ENCODE measurements at regions not wholly inside any gene's neighbourhood (a gene's known extent, or its start where the extent isn't known, plus 50 kb on each side); places are given as distances from the start of the nearest gene placed in this dataset.
"Not testable (repeated sequence)": the region's sequence is repeated elsewhere in the genome, so short reads cannot be mapped to it uniquely, and the experiment has no call there.

DNA sequence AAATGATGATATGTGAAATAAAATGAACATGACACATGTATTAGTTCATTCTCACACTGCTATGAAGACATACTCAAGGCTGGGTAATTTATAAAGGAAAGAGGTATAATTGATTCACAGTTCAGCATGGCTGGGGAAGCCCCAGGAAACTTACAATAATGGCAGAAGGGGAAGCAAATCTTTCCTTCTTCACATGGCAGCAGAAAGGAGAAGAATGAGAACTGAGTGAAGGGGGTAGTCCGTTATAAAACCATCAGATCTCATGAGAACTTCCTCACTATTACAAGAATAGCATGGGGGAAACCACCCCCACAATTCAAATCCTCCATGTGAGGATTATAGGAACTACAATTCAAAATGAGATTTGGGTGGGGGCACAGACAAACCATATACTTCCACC lies 243.9 kb upstream of the GYPA start:
- no peak for DNase-seq

DNA sequence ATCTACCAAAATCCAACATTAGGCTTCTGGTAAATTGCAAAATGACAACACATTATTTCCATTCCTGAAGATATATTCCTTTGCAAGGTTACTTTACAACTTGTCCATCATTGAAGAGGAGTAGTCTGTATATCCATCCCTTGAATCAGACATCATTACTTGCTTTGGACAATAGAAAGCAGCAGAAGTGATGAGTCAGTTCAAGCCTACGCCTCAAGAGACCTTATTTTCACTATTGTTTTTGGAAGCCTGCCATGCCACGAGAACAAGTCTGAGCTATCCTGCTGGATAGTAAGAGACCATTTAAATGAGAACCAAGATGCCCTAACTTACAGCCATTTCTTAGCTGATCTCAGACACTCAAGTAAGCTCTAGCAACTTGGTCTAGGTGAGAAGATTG lies 246.0 kb upstream of the HHIP start:
- no peak for DNase-seq

DNA sequence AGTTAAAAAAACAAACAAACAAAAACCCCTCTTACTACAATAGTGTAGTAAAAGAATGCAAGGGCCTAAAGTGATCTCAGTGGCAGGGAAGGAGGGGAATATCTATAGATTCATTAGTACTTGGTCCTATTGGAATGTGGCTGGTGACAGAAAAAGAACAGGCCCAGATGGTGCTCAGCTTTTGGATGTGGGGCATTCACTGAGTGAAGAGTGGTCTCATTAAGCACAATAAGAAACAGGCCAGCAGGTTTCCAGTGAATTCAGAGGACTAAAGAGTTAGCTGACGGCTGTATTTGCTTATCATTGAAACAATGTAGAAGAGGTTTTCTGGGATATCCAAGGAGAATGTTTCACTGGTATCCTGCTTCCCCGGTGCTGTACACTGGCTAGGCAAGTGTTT lies 243.8 kb upstream of the HHIP start:
- no peak for DNase-seq

DNA sequence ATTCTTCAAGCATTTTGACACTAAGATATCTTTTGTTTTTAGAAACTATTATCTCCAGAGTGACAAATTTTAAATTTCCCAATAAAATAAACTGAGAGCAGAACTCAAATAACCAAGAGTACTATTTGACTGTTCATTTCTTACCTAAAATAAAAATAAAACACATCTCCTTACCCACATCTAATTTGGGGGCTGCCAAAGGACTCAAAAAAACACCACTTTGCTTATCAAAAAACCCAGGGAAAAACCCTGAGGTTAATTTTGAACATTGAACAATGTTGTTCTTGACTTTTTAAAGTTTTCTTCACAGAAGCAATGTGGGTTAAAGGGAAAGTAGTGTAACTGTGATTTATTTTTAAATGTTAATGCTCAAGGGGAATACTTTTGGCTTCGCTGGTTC lies 243.0 kb upstream of the HHIP start:
- no peak for DNase-seq

DNA sequence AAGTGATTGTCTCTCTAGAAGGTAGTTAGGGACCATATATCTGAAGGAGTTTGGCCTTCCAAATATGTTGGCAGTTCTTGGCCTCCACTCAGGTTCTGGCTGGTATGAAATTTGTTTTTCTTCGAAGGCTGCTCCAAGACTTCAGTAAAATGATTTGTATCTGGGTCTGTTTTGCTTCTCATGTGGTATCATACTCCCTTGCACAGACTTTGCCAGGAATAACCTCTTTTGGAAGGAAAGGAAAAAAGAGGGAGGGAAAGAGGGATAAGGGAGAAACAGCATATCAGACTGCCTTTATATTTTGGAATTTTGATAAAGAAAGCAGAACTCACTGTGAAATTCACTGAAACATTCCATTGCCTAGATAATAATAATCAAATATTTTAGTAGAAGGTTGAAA lies 242.1 kb upstream of the HHIP start:
- DNase-seq: no peak

DNA sequence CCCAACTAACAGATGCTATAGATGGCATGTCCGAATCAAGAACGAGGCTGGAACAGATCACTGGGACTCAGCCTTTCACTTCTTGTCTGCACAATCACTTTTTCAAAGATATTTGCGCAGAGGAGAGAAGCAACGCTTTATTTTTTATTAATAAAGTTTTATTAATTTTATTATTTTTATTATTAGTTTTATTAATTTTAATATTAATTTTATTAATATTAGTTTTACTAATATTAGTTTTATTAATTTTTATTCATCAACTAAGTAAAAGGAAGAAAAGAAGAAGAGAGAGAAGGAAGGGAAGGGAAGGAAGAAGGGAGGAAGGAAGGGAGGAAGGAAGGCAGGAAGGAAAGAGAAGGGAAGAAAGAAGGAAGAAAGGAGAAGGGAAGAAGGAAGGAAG lies 236.4 kb upstream of the HHIP start:
- DNase-seq: no peak

DNA sequence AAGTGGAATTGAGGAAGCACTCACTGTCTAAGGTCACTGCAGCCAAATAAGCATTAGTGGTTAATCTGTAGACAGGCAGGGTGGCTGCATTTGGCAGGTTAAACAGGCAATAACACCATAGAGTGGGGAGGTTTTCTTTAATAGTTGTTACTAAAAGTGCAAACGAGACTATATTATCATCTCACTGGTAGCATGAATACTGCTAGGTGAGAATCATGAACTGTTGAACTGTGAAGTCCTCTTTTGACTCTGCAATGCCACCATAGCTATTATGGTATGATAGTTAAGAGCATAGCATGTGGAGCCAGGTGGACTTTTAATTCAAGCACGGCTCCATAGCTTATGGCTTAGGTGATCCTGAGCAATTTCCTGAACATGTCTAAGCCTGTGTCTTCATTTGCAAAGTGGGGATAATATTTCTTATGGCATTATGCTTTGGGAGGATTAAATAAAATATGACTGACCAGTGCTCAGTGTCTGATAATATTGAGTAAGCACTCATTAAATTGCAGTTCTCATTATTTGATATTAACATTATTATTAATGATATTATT lies 235.6 kb upstream of the HHIP start:
- DNase-seq: no peak

DNA sequence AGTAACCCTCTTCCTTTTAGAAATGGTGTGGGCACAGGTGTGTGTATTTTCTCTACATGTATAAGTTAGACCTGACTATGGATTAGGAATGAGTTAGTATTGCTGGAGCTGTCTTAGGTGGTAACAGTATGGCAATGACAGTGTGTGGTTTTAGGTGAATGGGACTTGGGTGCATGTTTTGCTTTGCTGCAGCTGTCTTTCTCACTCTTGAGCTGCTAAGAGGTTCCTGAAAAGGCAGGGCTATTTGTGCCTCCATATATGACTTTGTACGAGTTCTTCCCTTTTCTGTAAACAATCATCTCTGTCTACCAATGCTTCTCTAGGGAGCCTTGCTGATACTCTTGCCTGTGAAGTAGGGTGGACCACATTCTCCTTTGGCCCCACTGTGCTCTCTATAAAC lies 234.8 kb upstream of the HHIP start:
- no peak for DNase-seq

DNA sequence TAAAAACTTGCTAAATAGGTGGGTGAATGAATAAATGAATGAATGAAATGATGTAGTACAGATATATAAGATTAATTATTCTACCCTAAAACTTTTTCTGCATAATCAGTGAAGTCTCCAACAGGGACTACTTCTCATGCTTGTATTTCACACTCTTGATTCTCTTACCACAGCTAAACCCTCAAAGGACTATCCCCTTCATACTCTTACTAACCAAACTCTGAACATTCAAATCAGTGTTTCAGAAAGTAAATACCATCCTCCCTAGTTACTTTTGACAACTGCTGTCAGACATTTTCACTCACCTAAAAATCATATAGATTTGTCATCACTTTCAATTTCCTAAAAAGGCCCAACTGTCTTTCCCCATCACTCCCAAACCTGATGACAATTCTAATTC lies 234.3 kb upstream of the HHIP start:
- no peak for DNase-seq

DNA sequence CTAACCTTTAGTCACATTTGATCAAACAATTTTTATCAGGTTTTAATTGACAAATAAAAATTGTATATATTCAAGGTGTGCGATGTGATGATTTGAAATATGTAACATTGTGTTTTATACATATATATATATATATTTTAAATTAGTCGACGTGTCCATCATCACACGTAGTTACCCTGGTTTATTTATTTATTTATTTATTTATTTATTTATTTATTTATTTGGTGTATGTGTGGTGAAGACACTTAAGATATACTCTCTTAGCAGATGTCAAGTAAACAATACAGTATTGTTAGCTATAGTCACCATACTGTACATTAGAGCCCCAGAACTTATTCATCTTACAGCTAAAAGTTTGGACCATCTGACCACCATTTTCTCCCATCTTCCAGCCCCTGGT lies 224.9 kb upstream of the HHIP start:
- no peak for DNase-seq

DNA sequence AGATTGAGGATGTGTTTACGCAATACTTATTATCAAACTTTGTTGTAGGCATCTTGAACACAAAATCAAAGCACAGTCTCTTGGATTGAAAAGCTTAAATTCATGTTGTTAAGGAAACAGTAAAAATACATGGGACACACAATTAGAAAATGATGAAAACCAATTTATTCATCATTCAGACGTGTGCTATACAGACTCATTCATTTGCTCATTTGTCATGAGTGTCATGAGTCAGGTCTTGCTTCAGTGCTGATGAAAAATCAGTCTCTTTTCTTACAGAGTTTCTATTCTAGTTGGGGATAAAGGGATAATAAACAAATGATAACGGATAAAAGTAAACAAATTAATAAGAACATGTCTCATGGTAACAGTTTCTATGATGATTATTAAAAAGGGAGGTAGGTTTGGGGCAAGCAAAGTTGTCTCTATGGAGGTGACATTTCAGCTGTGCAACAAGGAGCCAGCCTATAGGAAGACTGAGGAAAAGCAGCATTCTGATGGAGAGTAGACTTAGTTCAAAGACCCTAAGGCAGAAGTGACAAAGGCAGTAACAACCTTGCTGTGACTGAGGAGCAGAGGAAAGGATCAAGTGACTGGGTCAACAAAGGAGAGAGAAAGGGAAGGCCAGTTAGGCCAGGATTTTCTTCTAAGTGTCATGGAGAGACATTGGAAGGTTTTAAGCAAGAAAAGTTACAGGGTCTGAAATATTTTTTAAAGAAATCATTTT lies 224.0 kb upstream of the HHIP start:
- no peak for DNase-seq

DNA sequence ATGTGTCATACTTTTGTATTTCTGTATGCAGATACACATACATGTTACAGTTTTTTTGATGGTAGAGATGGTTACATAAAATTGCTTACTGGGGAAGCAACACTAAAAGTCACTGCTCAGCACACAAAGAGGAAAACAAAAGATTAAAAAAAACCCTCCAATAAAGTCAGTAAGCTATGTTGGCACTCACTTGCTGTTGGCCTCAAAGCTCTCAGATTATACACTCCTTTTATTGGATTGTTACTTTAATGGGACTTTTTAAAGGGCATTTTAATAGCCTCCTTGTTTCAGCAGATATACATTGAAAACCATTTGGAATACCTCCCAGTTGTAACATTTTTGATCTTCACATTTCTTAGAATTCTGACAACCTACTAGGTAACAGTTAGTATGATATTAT lies 222.0 kb upstream of the HHIP start:
- DNase-seq: no peak

DNA sequence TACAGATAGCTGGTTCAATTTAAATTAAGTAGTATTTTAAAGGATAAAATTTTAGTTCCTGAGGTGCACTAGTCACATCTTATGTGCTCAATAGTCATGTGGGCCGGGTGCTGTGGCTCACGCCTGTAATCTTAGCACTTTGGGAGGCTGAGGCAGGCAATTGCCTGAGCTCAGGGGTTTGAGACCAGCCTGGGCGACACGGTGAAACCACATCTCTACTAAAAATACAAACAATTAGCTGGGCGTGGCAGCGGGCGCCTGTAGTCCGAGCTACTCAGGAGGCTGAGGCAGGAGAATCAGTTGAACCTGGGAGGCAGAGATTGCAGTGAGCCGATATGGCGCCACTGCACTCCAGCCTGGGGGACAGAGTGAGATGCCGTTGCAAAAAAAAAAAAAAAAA lies 219.9 kb upstream of the HHIP start:
- DNase-seq: not testable (repeated sequence)

DNA sequence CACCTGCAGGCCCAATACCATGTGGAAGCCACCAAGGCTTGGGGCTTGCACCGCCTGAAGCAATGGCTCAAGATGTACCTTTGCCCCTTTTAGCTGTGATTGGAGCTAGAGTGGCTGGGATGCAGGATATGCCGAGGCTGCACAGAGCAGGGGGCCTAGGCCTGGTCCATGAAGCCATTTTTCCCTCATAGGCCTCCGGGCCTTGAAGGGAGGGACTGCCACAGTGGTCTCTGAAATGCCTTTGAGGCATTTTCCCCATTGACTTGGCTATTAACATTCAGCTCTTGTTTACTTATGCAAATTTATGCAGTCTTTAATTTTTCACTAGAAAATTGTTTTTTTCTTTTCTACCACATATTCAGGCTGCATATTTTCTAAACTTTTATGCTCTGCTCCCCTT lies 203.2 kb upstream of the HHIP start:
- DNase-seq: no peak

DNA sequence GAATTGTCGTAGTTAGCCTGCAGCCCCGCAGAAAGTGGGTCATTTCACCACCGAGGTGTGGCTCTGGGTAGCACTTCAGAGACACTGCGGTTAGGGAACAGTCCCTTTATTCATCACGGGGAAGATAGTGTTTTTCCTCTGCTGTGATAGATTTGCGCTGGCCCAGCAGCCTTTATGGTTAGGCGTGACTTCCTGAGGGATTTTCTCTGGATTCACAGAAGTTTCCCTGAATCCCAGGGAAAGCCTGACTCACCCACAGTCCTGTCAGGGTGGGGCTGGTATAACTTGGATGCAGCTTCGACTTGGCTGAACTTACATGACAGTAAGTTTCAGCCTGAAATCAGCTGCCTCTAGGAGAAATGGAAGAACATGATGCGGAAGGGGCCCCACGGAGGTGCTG lies 196.3 kb upstream of the HHIP start:
- DNase-seq: no peak

DNA sequence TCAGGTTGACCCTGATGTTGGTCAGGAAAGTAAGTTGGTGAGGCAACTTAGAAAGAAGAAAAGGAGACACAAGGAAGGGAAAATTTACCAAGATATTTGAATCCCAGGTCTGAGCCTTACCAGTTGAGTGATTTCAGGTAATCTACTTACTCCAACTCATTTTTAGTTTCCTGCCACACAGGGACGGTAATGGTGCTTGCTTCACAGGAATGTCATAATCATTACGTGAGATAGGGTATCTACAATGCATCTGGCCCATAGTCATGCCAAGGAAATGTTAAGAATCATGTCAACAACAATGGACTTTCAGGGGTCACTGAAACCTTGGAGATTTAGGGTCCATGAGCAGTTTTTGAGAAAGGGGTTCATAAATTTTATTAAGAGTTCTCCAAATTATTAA lies 195.4 kb upstream of the HHIP start:
- DNase-seq: no peak

DNA sequence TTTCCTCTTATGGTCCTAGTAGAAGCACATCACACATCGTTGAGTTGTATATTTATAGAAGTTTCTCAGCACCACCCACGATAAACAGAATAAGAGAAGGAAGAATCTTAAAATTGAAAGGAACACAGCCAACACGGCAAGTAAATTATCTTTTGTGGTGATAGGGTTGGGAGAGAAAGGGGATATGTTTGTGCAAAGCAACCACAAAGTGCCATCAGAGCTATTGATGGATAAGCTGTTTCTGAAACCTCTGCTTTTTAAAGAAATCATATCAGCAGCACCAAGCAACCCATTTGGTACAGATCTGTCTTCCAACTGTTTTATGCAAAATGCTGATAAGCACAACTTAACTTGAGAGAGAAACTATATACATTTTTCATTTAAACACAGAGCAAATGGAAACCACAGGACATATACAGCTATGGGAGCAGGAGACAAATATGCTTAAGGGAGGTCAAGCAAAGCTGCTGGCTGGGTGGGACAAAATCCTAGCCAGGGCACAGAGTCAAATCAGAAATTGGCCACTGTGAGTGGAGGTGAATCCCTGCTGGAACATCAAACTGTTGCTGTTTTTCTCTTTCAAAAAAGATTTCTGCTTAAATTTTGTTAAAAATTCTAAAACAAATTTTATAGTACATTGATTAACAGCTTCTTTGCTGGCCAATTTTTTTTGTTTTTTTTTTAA lies 194.0 kb upstream of the HHIP start:
- no peak for DNase-seq

DNA sequence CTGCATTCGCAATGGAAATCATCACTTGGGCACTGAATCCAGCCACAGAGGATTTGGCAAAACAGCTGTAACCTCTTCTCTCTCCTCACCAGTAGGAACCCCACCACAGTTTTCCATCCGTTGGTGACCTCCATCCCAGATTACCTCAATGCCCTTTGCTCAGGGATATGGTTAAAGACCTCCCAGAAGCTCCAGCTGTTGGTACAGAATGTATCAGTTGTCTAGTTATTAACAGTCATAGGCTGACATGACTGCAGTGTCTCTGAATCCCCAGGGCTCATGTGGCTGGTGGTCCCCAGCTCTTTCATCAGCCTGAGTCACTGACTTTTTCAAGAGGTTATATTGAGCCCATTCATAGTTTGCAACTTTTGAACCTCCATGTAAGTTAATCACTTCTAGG lies 189.8 kb upstream of the HHIP start:
- DNase-seq: no peak

DNA sequence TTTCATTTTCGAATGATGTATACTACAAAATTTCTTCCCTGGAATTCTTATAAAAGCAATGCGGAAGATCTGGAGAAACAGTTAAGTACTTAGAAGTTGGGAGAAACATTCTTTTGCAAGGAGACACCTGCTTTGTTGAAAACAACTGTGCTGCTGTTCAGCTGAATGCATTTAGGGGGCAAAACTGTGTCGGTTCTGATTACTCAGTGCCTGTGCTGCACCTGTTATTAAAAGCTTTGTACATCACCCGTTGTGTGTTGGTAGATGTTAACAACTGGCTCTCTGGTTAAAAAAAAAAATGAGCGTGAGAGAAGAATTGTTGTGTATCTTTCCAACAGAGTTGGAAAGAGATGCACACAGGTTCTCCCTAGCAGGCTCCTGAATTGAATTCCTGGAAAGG lies 184.1 kb upstream of the HHIP start:
- DNase-seq: no peak

DNA sequence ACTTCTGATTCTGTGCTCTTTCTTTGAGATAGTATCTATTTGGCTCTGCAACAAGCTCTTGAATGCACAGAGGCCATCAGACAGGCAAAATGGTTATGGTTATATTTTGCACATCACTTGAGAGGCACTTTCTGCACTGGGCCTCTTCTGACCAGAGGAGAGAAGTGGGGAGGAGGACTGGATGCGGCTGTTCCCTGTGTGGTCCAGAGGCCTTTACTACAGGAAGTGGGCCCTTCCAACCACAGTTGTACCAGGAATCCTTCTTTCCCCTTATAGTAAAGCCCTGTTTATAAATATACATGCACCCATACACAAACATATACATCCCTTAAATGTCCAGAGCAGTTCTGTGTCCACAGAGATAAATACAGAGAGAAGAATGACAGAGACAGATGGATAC lies 182.7 kb upstream of the HHIP start:
- DNase-seq: no peak

DNA sequence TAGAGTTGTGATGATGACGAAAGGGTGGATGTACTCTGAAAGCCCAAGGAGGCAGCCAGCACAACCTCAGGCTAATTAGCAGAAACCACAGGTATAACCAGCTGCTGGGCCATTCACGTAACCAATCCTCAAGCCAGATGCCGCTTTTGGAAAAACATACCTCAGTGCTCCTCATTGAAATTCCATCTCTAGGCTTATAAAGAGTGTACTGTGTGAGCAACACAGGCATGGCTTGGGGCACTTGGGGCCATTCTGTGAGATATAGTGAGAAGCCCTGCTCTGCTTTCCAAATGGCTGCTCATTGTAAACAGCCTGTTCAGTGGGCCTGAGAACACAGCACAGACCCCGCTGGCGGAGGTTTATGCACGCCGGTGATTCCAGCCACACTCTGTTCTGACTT lies 182.1 kb upstream of the HHIP start:
- no peak for DNase-seq

DNA sequence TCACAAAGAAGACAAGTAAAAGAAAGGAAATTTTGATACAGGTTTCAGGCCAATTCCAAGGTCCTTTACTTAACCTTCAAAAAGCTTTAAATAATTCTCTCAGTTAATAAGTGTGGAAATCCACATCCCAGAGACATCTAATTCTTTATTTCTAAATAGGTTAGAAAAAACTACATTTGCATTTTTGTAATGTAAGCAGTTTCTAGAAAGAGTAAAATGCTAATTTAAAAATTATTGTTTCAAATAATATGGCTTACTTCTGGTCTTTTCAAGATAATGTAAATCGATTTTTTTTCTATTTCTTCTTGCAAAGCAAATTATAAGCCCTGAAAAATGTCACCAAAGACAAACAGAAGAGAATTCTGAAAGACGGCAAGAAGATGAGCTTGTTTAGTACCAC lies 180.4 kb upstream of the HHIP start:
- DNase-seq: no peak

DNA sequence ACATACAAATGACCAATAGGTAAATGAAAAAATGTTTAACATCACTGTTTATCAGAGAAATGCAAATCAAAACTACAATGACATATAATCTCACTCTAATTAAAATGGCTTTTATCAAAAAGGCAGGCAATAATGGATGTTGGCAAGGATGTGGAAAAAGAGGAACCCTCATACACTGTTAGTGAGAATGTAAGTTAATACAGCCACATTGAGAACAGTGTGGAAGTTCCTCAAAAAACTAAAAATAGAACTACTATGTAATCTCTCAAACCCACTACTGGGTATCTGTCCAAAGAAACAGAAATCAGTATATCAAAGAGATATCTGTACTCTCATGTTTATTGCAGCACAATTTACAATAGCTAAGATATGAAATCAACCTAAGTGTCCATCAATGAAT lies 165.9 kb upstream of the HHIP start:
- DNase-seq: no peak

DNA sequence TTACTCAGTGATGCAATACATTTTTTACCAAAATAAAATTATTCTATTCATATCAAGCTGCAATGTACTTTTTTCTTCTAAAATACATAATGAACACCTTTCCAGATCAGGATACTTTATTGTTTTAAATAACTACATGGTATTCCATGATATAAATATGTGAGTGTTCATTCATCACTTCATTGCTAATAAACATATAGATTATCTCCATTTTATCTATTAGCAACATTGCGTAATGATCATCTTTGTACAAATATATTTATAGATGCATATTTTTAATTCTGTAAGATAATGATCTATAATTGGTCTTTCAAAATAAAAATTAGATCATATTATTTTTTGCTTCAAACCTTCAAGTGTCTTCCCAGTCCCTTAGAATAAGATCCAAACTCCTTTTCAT lies 156.1 kb upstream of the HHIP start:
- DNase-seq: no peak

DNA sequence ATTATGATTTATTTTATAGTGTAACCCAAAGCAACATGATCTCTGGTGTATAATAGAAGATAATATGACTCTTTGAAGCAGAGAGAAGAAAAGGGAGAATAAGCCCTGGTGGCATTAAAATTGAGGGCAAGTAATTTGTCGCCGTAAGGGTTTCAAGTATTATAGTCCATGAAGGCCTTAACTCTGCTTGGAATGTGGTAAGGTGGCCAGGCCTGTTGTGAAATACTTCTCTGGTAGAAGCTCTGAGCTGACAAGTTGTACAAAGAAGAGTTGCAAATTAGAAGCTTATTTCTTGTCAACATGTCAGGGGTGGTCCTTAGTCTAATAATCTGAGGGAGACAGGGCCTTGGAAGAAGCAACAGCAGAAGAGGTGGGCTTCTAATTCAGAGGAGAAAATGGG lies 151.7 kb upstream of the HHIP start:
- no peak for DNase-seq
